Lower lobe of right lung (tissue), 2 donors: ENCODE measurements at regions not wholly inside any gene's neighbourhood (a gene's known extent, or its start where the extent isn't known, plus 50 kb on each side); places are given as distances from the start of the nearest gene placed in this dataset.

Experiments
- ATAC-seq, 2 donors: fragments of 200-7000 bp; cut with Tn5 transposase; one replicate each; pipeline ENCODE4 v1.9.1; 2020 to 2022; ENCODE audit warnings: mild to moderate bottlenecking in 2 of 2, moderate library complexity in 2 of 2
- DNase-seq: peaks from one replicate; pipeline ENCODE4 v3.0.0-alpha.2; 2020
- H3K27ac ChIP-seq: fragments of 200-600 bp; one replicate; pipeline ENCODE4 v1.8.0; 2022
- H3K27me3 ChIP-seq: fragments of 200-600 bp; one replicate; pipeline ENCODE4 v1.8.0; 2022; ENCODE audit warnings: low read depth
- H3K36me3 ChIP-seq: fragments of 200-600 bp; one replicate; pipeline ENCODE4 v1.8.0; 2022; ENCODE audit warnings: mild to moderate bottlenecking
- H3K4me1 ChIP-seq: fragments of 200-600 bp; one replicate; pipeline ENCODE4 v1.8.0; 2022
- H3K4me3 ChIP-seq: fragments of 200-600 bp; one replicate; pipeline ENCODE4 v1.8.0; 2022; ENCODE audit warnings: mild to moderate bottlenecking
- H3K9me3 ChIP-seq: fragments of 200-600 bp; one replicate; pipeline ENCODE4 v1.8.0; 2022
- intact Hi-C: fragments of 100-400 bp; cut with DNase I; formaldehyde crosslinking; loops from one replicate; pipeline ENCODE4 v1.11.0; 2022
- TF ChIP-seq, protein P1 (sequence below): fragments of 200-600 bp; IDR thresholded peaks from one replicate; pipeline ENCODE4 v1.8.0; 2022; ENCODE audit warnings: antibody characterized with exemption, mild to moderate bottlenecking
- donor health status: DM: no; HTN: yes; CAD: no; lungs with severe emphysema.

DNA sequence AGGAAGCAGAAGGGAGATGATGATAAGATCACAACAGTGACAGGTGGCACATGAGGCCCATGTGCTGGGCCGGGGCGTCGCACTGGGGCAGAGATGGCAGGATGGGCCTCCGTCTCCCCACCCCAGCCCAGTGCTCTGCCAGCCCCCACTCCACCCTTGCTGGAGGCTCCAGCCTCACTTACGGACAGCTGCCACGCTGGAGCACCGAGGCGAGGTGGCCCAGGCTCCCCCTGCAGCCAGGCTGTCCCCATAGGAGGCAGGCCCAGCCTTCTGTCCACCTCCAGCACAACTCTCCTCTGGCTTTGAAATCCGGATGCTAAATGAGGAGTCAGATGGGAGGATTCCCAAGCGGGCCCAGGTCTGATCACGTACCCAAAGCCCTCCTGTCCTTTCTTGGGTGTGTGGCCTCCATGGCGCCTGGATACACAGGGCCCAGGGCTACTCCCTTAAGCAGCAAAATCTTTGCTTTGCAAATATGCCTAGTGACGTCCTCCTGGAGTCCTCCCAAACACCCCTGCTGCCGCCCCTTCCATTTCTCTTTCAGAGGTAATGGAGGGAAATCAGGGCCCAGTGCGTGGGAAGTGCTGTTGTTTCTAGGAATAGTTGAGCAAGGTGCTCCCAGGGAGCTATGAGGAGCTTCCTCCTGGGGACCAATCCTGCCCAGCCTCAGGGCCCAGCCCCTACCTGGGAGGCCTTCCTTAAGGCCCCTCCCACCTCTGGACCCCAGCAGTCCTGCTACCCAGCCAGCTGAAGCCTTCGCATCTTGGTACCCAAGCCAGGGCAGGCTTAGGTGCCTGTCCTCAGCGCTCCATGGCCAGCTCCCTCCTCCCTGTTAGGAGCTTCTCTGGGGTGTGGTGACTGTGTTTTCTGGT, 170.4 kb upstream of the MYCN start:
- intact Hi-C loops = no loop called here
- no peaks in the 10 kb centered on the region for H3K27me3 ChIP-seq
- H3K27ac ChIP-seq = no peak overlapping the region
- DNase-seq = no peak
- no peaks in the 10 kb centered on the region for H3K36me3 ChIP-seq
- TF ChIP-seq, protein P1, sequence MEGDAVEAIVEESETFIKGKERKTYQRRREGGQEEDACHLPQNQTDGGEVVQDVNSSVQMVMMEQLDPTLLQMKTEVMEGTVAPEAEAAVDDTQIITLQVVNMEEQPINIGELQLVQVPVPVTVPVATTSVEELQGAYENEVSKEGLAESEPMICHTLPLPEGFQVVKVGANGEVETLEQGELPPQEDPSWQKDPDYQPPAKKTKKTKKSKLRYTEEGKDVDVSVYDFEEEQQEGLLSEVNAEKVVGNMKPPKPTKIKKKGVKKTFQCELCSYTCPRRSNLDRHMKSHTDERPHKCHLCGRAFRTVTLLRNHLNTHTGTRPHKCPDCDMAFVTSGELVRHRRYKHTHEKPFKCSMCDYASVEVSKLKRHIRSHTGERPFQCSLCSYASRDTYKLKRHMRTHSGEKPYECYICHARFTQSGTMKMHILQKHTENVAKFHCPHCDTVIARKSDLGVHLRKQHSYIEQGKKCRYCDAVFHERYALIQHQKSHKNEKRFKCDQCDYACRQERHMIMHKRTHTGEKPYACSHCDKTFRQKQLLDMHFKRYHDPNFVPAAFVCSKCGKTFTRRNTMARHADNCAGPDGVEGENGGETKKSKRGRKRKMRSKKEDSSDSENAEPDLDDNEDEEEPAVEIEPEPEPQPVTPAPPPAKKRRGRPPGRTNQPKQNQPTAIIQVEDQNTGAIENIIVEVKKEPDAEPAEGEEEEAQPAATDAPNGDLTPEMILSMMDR = no peak
- H3K4me3 ChIP-seq = no peak overlapping the region
- H3K4me1 ChIP-seq = no peaks in the 10 kb centered on the region
- H3K9me3 ChIP-seq = no peaks in the 10 kb centered on the region
- ATAC-seq = no peak

DNA sequence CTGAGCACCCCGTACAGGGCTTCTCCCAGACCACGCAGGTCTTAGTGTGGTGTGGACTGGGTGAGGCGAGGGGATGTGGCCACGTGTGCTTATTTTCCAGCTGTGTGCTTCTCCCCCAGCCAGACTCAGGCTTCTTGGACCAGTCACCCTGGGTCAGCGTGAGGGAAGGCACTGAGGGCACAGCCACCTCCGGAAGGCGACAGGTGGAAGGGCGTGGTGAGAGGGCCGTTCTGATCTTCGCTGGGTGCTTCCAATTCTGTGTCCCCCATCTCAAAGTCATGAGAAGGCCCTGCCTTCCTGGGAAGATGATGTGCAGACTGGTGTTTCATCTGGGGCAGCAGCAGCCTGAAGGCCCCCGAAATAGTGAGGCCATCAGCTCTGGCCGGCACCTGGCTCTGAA, 169.7 kb upstream of the MYCN start:
- Histone ChIP-seq H3K9me3 (no peaks in the 10 kb centered on the region), H3K27ac (no peak overlapping the region), H3K4me3 (no peak overlapping the region), H3K36me3 (no peaks in the 10 kb centered on the region), H3K4me1 (no peaks in the 10 kb centered on the region), H3K27me3 (no peaks in the 10 kb centered on the region)
- intact Hi-C loops = no loop called here
- ATAC-seq = no peak
- TF ChIP-seq, protein P1 = no peak
- DNase-seq = no peak

DNA sequence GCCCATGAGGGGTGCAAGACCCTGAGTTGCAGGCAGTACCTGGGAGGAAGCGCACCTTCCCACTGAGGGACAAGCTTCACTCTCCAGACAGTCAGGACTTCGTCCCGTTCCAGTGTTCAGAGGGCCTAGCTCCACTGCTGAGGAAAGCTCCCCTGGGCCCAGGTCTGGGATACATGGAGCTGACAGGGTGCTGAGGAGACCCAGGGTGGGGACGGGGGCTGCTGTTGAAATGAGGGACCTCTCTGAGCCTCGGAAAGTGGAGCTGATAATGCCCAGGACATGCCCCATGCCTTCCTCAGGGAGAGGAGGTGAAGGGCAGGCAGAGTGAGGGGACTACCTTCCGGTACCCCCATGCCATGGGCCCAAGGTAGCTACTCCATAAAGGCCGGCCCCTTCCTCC, 169.2 kb upstream of the MYCN start:
- no peak for ATAC-seq
- intact Hi-C loops = no loop called here
- TF ChIP-seq, protein P1 = no peak
- Histone ChIP-seq H3K4me3 (no peak overlapping the region), H3K27ac (no peak overlapping the region), H3K36me3 (no peaks in the 10 kb centered on the region), H3K9me3 (no peaks in the 10 kb centered on the region), H3K4me1 (no peaks in the 10 kb centered on the region), H3K27me3 (no peaks in the 10 kb centered on the region)
- DNase-seq = no peak

DNA sequence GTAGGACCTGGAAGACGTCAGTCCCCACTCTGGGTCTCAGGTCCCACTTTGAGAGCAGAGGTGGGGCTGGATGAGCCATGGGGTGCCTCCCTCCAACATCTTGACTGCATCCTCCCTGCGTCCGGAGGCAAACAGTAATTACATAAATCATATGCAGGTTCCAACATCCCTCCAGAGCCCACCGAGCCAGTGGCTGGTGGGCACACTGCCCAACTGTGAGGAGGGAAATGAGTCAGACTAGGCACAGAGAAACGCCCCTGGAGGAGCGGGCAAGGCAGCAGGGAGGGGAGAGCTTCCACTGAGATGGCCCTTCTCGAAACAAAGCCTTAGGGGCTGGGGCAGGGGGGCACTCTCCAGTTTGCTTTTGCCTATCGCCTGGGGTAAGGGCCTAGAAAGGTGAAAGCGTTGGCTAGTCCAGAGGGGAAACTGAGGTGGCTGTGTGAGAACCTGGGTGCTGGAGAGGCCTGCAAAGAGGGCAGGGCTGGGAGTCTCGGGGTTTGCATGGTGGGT, 168.2 kb upstream of the MYCN start:
- intact Hi-C loops = no loop called here
- H3K4me3 ChIP-seq = no peak overlapping the region
- ATAC-seq (no peak), DNase-seq (no peak)
- H3K9me3 ChIP-seq = no peaks in the 10 kb centered on the region
- no peaks in the 10 kb centered on the region for H3K4me1 ChIP-seq
- no peaks in the 10 kb centered on the region for H3K36me3 ChIP-seq
- no peaks in the 10 kb centered on the region for H3K27me3 ChIP-seq
- no peak overlapping the region for H3K27ac ChIP-seq
- TF ChIP-seq, protein P1 = no peak

DNA sequence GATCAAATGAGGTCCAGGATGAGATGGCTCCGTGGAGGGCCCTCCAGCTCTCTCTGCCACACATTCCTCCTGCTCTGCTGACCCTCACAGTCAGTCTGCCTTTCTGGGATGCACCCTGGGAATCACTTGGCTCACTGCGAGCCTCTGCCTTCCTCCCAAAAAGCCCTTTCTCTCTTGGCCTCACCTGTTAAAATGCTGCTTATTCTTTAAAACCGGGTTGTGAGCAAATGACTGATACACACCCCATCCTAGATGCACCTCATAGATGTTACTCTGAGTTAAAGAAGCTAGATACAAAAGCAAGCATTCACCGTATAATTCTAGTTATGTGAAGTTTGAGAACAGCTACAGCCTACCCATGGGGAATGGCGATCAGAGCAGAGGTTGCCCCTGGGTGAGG, 167.7 kb upstream of the MYCN start:
- Histone ChIP-seq H3K36me3 (no peaks in the 10 kb centered on the region), H3K27ac (no peak overlapping the region), H3K4me3 (no peak overlapping the region), H3K9me3 (no peaks in the 10 kb centered on the region), H3K27me3 (no peaks in the 10 kb centered on the region), H3K4me1 (no peaks in the 10 kb centered on the region)
- TF ChIP-seq, protein P1 = no peak
- DNase-seq (no peak), ATAC-seq (no peak)
- intact Hi-C loops = no loop called here
